ENCODE measurements at regions not wholly inside any gene's neighbourhood (a gene's known extent, or its start where the extent isn't known, plus 50 kb on each side); places are given as distances from the start of the nearest gene placed in this dataset.

DNA sequence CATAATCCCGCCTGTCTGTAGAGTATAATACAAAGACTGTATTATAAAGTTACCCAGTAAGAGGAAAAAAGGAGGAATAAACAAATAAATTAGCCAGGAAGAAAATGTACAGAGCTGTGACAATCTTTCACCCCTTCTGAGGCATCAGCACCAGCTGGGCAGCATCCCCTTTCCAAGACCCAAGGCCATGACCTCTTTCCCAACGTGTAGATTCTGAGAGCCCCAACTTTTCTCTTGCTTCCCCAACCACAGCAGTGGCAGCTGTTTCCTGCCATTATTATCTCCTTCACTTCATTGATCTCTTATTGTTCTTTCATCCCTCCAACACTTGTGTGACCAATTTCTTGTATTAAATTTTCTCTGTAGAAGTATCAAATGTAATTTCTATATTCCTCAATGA is 101.6 kb downstream of the BBS10 start:
- TF ChIP-seq CTCF (IDR thresholded peaks at IDR 0.05): no peak
- TF ChIP-seq EZH2phosphoT487 (IDR thresholded peaks at IDR 0.05): no peak
- no peak for TF ChIP-seq EZH2 (IDR thresholded peaks at IDR 0.05)
